IMR-90 (cell line): ENCODE measurements at regions not wholly inside any gene's neighbourhood (a gene's known extent, or its start where the extent isn't known, plus 50 kb on each side); places are given as distances from the start of the nearest gene placed in this dataset.
A peak's percentile ranks its signal among the peaks of the same experiment; 100 is the strongest.

Experiments
- ATAC-seq: fragments of 200-7000 bp; cut with Tn5 transposase; 2 replicates; pipeline ENCODE4 v1.9.1; 2020; ENCODE audit warnings: low read depth, mild to moderate bottlenecking, moderate library complexity
- BruUV-seq: library from RNA; stranded (reverse); fragments of 400-500 nt; replicated peaks from 2 replicates; lab custom pipeline; 2021; lab: Mats Ljungman, UMichigan
- CTCF ChIA-PET: fragments of 300-600 bp; formaldehyde crosslinking; extraction: SDS; loops from one replicate; lab custom pipeline; 2021; ENCODE audit warnings: antibody characterized with exemption; lab: Yijun Ruan, JAX
- POLR2A ChIA-PET: fragments of 300-600 bp; sonication (Branson Sonifier 250); formaldehyde crosslinking; loops from one replicate; lab custom pipeline; 2022; ENCODE audit warnings: antibody characterized with exemption; ENCODE audit not compliant: unreplicated experiment; lab: Charles Lee
- DNase-seq: peaks from one replicate; pipeline ENCODE4 v3.0.0; 2013
- H2AFZ ChIP-seq: replicated peaks from 2 replicates; pipeline ENCODE3; 2013; ENCODE audit warnings: low read length, mild to moderate bottlenecking; ENCODE audit not compliant: poor library complexity
- H2AK5ac ChIP-seq: 2 replicates; pipeline ENCODE4 v1.6.1; 2013; ENCODE audit warnings: low read depth, low read length, inconsistent platforms
- H2AK9ac ChIP-seq: replicated peaks from 2 replicates; pipeline ENCODE3; 2013; ENCODE audit warnings: mild to moderate bottlenecking, low read depth, low read length, moderate library complexity; ENCODE audit not compliant: poor library complexity
- H2BK120ac ChIP-seq: 2 replicates; pipeline ENCODE4 v1.6.1; 2013; ENCODE audit warnings: low read depth, low read length, inconsistent platforms
- H2BK15ac ChIP-seq: 3 replicates; pipeline ENCODE4 v1.6.1; 2013; ENCODE audit warnings: low read depth, low read length, inconsistent platforms
- H2BK20ac ChIP-seq: 2 replicates; pipeline ENCODE4 v1.6.1; 2013; ENCODE audit warnings: low read depth, mild to moderate bottlenecking, inconsistent platforms, low read length, moderate library complexity
- H2BK5ac ChIP-seq: 2 replicates; pipeline ENCODE4 v1.6.1; 2013; ENCODE audit warnings: mild to moderate bottlenecking, low read depth, low read length, inconsistent platforms; ENCODE audit not compliant: poor library complexity, severe bottlenecking
- H3K14ac ChIP-seq: replicated peaks from 2 replicates; pipeline ENCODE4 v1.6.1; 2013; ENCODE audit warnings: low read depth, low read length, inconsistent platforms
- H3K18ac ChIP-seq: 2 replicates; pipeline ENCODE4 v1.6.1; 2013; ENCODE audit warnings: low read depth, low read length, control low read depth
- H3K23ac ChIP-seq: 2 replicates; pipeline ENCODE4 v1.6.1; 2013; ENCODE audit warnings: low read depth, low read length, inconsistent platforms
- H3K27ac ChIP-seq: 2 replicates; pipeline ENCODE4 v1.5.1; 2013; ENCODE audit warnings: mild to moderate bottlenecking, control low read depth, low read length; ENCODE audit not compliant: insufficient read depth
- H3K27me3 ChIP-seq: 2 replicates; pipeline ENCODE4 v1.6.1; 2013; ENCODE audit warnings: low read length; ENCODE audit not compliant: control insufficient read depth, insufficient read depth
- H3K36me3 ChIP-seq: 2 replicates; pipeline ENCODE4 v1.6.1; 2013; ENCODE audit warnings: low read length, mixed read lengths; ENCODE audit not compliant: control insufficient read depth, insufficient read depth
- H3K4ac ChIP-seq: 2 replicates; pipeline ENCODE4 v1.6.1; 2013; ENCODE audit warnings: low read depth, low read length, inconsistent platforms
- H3K4me1 ChIP-seq: 2 replicates; pipeline ENCODE4 v1.6.1; 2013; ENCODE audit warnings: low read length, mixed read lengths; ENCODE audit not compliant: control insufficient read depth, insufficient read depth
- H3K4me2 ChIP-seq: 2 replicates; pipeline ENCODE4 v1.6.1; 2013; ENCODE audit warnings: low read depth, mild to moderate bottlenecking, control low read depth, low read length, moderate library complexity
- H3K4me3 ChIP-seq: 2 replicates; pipeline ENCODE4 v1.5.1; 2013; ENCODE audit warnings: low read depth, mild to moderate bottlenecking, control low read depth, low read length, moderate library complexity; ENCODE audit not compliant: insufficient read depth
- H3K56ac ChIP-seq: 2 replicates; pipeline ENCODE4 v1.6.1; 2013; ENCODE audit warnings: low read length, inconsistent platforms; ENCODE audit not compliant: insufficient read depth; ENCODE audit errors: extremely low read depth
- H3K79me1 ChIP-seq, 2 experiments: 2 replicates each; pipeline ENCODE4 v1.6.1; 2013; ENCODE audit warnings: low read length in 2 of 2, inconsistent platforms in 1 of 2, low read depth in 1 of 2
- H3K9ac ChIP-seq: 2 replicates; pipeline ENCODE4 v1.6.1; 2013; ENCODE audit warnings: low read depth, low read length, control low read depth
- H3K9me1 ChIP-seq: 2 replicates; pipeline ENCODE4 v1.6.1; 2013; ENCODE audit warnings: low read length, inconsistent platforms; ENCODE audit not compliant: insufficient read depth
- H3K9me3 ChIP-seq: 2 replicates; pipeline ENCODE4 v1.6.1; 2013; ENCODE audit warnings: low read length; ENCODE audit not compliant: control insufficient read depth, insufficient read depth
- H4K20me1 ChIP-seq: 2 replicates; pipeline ENCODE4 v1.6.1; 2013; ENCODE audit warnings: low read length, inconsistent platforms; ENCODE audit not compliant: insufficient read depth
- H4K5ac ChIP-seq: 2 replicates; pipeline ENCODE4 v1.6.1; 2013; ENCODE audit warnings: mild to moderate bottlenecking, low read depth, low read length, control low read depth
- H4K8ac ChIP-seq, 2 experiments: 2 replicates each; pipeline ENCODE4 v1.6.1; 2013; ENCODE audit warnings: low read depth in 2 of 2, low read length in 2 of 2, control low read depth in 1 of 2, inconsistent platforms in 1 of 2
- H4K91ac ChIP-seq: 2 replicates; pipeline ENCODE4 v1.6.1; 2013; ENCODE audit warnings: low read depth, low read length, inconsistent platforms; ENCODE audit not compliant: insufficient read depth
- FOS ChIP-seq: fragments of 150-350 bp; IDR thresholded peaks from 2 replicates; pipeline ENCODE4 v1.6.1; 2016; ENCODE audit warnings: low read depth, low read length
- NFE2L2 ChIP-seq: fragments of 150-350 bp; IDR thresholded peaks from 2 replicates; pipeline ENCODE4 v1.6.1; 2016; ENCODE audit warnings: low read depth, mild to moderate bottlenecking, low read length
- WGBS, 2 experiments: methylation state at CpG; one replicate each; pipeline versions ENCODE4 v1.1.5 to v1.1.7; 2013; ENCODE audit warnings: missing lambda C conversion rate in 2 of 2; ENCODE audit not compliant: insufficient read length in 1 of 2; ENCODE audit errors: extremely low coverage in 2 of 2; 5-methylcytosine and 5-hydroxymethylcytosine counted together
- dilution Hi-C: fragments of 300-500 bp; cut with HindIII; formaldehyde crosslinking; loops from one replicate; pipeline ENCODE4 v1.14.3; 2018; ENCODE audit warnings: low sequenced_read_pairs; ENCODE audit not compliant: unreplicated experiment
- in situ Hi-C: fragments of 300-500 bp; cut with MboI; formaldehyde crosslinking; loops from 3 replicates; pipeline ENCODE4 v1.14.3; 2019; ENCODE audit warnings: low sequenced_read_pairs, inconsistent platforms, mixed read lengths
- intact Hi-C: fragments of 100-400 bp; cut with micrococcal nuclease; formaldehyde crosslinking; loops from 2 replicates; pipeline ENCODE4 v1.10.0; 2022

DNA sequence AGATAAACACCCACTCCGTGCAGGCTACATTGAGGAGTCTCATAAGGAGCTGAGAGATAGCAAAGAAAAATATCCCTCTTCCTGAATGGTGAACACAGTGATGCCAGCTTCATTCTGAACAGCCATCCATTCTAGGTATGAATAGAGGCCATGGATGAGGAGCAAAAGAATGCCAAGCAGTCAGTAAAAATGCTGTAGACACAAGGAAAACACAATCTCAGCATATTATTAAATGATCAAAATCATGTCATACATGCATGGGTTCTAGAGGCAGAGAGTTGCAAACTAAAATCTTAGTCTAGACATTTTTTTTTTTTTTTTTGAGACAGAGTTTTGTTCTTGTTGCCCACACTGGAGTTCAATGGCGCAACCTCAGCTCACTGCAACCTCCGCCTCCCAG, 313.0 kb downstream of the SOX9 start:
- Histone ChIP-seq H3K4me1 (peaks cover 15% of the 10 kb centered on the region), H2AK5ac (no peak overlapping the region), H3K79me1 (peaks cover 30 to 55% of the 10 kb centered on the region in 2 experiments; a peak in 3 of 4 replicates), H3K4ac (no peak overlapping the region), H3K27me3 (no peaks in the 10 kb centered on the region), H2BK15ac (no peak overlapping the region), H3K56ac (no peak overlapping the region), H3K4me3 (no peak overlapping the region), H3K9me3 (no peaks in the 10 kb centered on the region), H3K36me3 (no peaks in the 10 kb centered on the region), H4K8ac (no peak overlapping the region), H3K27ac (no peak overlapping the region), H3K18ac (no peak overlapping the region), H2BK20ac (no peak overlapping the region), H3K23ac (peak overlapping the region; percentile 68; the same call in 1 of the 2 replicates), H4K91ac (no peak overlapping the region), H3K4me2 (no peak overlapping the region), H4K20me1 (no peaks in the 10 kb centered on the region), H2AFZ (no peak overlapping the region), H2AK9ac (no peak overlapping the region), H3K9me1 (peaks cover 6% of the 10 kb centered on the region; the same call in 1 of the 2 replicates), H3K9ac (no peak overlapping the region), H2BK5ac (no peak overlapping the region), H3K14ac (no peak overlapping the region), H4K5ac (no peak overlapping the region), H2BK120ac (no peak overlapping the region)
- POLR2A ChIA-PET = no interaction called here
- in situ Hi-C loops (no loop called here), dilution Hi-C loops (no loop called here), intact Hi-C loops (loop anchor here (5.0 kb wide), 1 partner anchor 311 kb away; the partner anchor contains the start of gene SOX9)
- BruUV-seq = no TSS peak
- WGBS, 2 experiments = no CpG with 5 or more reads among the region's 3 CpGs
- TF ChIP-seq FOS (no peak), NFE2L2 (no peak)
- no peak for ATAC-seq
- CTCF ChIA-PET = interaction anchor here (0.7 to 0.9 kb wide), 3 partner anchors 106 to 538 kb away, joined by 3 read pairs; no protein-coding TSS in a partner anchor
- no peak for DNase-seq
